GM19238 (cell line): ENCODE measurements at regions not wholly inside any gene's neighbourhood (a gene's known extent, or its start where the extent isn't known, plus 50 kb on each side); places are given as distances from the start of the nearest gene placed in this dataset.
"Not testable (repeated sequence)": the region's sequence is repeated elsewhere in the genome, so short reads cannot be mapped to it uniquely, and the experiment has no call there.

Experiments
- DNase-seq: peaks from one replicate; pipeline ENCODE4 v3.0.0; 2011; ENCODE audit warnings: low spot score; ENCODE audit not compliant: insufficient read length

DNA sequence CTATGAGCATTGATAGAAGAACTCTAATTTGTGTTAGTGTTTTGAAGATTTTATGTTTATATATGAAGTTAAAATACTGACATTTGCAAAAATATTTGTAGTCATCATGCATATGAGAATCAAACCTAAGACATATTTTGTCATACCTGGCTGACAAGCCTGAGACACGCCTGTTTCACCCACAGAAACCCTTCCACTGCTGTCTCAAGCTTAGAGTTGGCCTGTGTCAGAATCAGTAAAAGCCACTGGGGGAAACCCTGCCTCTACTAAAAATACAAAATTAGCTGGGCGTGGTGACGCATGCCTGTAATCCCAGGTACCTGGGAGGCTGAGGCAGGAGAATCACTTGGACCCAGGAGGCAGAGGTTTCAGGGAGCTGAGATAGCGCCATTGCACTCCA, 218.0 kb upstream of the C1QTNF3 start:
- not testable (repeated sequence) for DNase-seq

DNA sequence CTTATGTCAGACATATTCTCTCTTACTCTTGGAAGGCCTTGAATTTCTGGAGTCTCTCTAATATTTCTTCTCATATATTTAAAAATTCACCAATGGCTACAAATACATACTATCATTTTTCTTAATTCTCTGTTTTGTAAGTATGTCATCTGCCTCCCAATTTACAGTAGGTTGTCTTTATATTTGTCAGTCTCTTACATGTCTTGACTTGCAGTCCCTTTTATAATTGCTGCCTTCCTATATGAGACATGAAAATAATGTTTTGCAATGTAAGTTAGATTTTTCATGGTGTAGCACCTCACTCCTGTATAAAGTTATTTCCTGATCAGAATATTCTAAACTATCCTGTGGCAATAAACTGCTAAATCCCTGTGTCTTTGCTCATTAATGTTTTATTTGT, 223.1 kb upstream of the C1QTNF3 start:
- not testable (repeated sequence) for DNase-seq

DNA sequence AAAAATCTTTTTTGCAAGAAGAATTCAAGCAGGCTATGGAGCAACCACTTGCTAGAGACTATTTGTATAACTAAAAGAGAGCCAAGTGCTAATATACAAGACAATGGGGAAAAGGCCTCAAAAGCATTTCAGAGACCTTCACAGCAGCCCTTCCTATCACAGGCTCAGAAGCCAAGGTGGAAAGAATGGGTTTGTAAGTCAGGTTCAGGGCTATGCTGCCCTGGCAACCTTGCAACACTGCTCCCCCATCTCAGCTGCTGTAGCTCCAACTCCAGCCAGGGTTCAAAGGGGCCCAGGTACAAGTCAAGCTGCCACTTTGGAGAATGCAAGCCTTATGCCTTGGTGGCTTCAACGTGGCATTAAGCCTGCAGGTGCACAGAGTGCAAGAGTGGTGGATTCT, 253.7 kb upstream of the C1QTNF3 start:
- DNase-seq = not testable (repeated sequence)

DNA sequence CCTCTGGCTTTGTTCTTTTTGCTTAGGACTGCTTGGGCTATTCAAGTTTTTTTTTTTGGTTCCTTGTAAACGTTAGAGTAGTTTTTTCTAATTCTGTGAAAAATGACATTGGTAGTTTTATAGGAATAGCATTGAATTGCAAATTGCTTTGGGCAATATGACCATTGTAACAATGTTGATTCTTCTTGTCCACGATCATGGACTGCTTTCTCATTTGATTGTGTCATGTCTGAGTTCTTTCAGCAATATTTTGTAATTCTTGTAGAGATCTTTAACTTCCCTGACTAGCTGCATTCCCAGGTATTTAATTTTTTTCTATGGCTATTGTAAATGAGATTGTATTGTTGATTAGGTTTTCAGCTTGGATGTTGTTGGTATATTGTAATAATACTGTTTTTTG, 286.2 kb upstream of the C1QTNF3 start:
- not testable (repeated sequence) for DNase-seq

DNA sequence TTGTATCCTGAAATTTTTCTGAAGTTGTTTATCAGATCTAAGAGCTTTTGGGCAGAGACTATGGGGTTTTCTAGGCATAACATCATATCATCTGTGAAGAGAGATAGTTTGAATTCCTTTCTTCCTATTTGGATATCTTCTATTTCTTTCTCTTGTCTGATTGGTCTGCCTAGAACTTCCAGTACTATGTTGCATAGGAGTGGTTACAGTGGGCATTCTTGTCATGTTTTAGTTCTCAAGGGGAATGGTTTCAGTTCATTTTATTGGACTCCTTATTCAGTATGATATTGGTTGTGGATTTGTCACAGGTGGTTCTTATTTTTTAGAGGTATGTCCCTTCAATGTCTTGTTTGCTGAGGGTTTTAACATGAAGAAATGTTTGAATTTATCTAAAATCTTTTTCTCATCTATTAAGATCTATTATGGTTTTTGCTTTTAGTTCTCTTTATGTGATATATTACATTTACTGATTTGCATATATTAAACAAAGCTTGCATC, 286.6 kb upstream of the C1QTNF3 start:
- not testable (repeated sequence) for DNase-seq

DNA sequence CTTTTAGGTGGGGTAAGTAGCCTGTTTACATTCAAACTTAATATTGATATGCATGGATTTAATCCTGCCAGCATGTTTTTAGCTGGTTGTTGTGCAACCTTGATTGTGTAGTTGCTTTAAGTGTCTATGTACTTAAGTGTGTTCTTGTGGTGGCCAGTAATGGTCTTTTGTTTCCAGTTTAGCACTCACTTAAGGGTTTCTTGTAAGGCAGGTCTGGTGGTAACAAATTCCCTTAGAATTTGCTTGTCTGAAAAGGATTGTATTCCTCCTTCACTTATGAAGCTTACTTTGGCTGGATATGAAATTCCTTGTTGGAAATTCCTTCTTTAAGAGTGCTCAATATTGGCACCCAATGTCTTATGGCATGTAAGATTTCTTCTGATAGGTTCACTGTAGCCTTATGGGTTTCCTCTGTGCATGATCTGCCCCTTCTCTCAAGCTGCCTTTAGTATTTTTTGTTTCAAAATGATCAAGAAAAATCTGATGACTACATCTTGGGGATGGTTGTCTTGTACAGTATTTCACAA, 289.0 kb upstream of the C1QTNF3 start:
- not testable (repeated sequence) for DNase-seq

DNA sequence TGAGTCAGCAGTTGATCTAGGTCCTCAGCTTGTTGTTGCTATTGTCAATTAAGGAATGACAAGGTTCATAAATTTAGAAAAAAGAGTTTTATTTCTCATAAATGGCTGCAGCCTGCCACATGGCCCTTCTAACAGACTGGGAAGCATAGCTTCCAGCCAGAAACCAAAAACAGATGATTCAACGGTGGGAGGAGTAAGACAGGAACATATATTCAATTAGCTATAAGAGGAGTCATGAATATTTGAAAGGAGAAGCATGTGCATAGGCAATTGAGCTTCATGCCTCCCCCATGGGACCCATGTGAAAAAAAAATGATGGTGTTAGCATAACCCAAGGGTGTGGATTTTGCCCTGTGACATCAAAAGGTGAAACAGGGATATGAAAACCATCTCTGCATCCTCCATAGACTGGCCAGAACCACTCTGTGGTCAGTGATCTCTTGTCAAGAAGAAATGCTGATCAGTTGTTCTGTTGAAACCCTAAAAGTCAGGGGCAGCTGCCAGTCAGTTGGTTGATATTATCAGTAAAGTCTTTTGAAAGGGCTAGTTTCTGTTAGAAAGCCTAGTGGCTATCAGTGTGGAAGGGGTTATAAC, 296.5 kb upstream of the C1QTNF3 start:
- DNase-seq = not testable (repeated sequence)

DNA sequence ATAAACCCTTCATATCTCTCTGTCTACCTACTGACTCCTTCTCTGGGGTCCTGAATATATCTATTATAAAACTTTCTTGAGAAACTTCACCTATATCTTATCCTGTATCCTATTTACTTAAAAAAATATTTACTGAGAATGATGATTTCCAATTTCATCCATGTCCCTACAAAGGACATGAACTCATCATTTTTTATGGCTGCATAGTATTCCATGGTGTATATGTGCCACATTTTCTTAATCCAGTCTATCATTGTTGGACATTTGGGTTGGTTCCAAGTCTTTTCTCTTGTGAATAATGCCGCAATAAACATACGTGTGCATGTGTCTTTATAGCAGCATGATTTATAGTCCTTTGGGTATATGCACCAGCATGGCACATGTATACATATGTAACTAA, 301.7 kb upstream of the RAI14 start:
- DNase-seq = not testable (repeated sequence)

DNA sequence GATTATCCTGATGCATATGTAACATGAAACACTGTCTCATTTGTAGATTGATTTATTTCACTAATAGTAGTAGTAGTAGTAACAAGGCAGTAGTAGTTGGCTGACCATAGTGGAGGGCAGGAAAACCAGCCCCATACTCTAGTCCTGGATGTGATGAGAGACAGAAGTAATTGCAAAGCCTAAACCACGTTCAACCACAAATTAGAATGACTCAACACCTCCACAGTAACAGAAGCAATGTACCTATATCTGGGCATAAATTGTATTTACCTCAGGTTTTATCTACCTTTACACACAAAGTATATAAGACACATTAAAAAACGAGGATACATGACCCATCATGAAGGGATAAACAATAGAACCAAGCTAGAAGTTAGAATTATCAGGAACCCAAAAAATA, 284.7 kb upstream of the RAI14 start:
- not testable (repeated sequence) for DNase-seq

DNA sequence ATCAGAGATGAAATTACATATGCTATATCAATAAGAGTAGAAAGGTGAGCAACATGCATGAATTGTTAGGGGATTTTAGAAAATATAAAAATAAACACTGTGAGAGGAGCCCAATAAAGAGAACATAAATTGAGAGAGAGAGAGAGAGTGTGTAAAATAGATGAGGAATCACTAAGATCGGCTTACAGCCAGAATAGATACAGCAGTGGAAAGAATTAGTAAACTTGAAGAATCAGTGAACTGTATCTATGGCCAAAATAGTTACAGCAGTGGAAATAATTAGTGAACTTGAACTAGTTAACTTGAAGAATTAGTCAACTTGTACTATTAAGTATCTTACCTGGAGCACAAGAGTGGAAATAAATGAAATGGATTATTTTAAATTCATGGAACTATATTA, 284.3 kb upstream of the RAI14 start:
- DNase-seq = not testable (repeated sequence)

DNA sequence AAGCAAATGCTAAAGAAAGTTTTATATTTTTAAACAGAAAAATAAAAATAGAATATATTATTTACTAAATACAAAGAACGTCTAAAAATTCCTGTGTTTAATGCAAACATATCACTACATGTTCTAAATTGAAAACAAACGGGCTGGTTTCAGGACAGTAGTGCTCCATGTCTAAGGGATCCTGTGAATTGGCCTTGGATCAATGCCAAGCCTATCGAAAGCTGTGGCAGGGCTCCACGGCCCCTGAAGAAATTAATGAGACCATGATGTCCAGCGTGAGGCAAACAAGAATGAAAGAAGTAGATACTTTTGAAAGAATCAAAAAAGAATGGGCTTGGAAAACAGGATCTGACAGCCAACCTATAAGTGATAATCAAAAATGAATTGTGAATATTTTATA, 283.4 kb upstream of the RAI14 start:
- DNase-seq = not testable (repeated sequence)

DNA sequence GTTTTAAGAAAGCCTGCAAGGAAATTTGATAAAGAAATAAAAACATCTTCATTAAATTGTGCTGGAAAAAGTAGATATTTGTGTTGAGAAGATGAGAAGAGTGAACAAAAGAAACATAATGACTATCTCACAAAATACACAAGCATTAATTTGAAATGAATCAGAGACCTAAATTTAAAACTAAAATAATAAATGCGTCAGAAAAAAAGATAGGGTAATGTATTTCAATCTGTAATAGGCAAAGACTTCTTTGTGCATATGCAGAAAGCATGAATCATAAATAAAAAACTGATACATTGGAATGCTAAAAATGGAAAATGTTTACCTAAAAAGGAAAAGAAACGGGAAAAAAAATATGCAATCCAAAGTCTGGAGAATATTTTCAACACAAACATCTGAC, 278.5 kb upstream of the RAI14 start:
- DNase-seq = not testable (repeated sequence)

DNA sequence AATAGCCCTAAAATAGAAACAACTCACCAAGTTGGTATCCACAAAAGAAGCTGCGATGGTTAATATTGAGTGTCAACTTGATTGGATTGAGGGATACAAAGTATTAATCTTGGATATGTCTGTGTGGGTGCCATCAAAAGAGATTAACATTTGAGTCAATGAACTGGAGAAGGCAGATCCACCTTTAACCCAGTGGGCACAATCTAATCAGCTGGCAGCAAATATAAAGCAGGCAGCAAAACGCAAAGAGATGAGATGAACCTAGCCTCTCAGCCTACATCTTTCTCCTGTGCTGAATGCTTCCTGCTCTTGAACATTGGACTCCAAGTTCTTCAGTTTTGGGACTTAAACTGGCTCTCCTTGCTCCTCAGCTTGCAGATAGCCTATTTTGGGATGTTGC, 277.6 kb upstream of the RAI14 start:
- not testable (repeated sequence) for DNase-seq

DNA sequence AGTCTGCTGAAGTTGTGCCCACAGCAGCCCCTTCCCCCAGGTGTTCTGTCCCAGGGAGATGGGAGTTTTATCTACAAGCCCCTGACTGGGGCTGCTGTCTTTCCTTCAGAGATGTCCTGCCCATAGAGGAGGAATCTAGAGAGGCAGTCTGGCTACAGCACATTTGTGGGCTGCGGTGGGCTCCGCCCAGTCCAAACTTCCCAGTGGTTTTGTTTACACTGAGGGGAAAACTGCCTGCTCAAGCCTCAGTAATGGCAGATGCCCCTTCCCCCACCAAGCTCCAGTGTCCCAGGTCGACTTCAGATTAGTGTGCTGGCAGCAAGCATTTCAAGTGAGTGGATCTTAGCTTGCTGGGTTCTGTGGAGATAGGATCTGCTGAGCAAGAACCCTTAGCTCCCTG, 267.4 kb upstream of the RAI14 start:
- DNase-seq = not testable (repeated sequence)

DNA sequence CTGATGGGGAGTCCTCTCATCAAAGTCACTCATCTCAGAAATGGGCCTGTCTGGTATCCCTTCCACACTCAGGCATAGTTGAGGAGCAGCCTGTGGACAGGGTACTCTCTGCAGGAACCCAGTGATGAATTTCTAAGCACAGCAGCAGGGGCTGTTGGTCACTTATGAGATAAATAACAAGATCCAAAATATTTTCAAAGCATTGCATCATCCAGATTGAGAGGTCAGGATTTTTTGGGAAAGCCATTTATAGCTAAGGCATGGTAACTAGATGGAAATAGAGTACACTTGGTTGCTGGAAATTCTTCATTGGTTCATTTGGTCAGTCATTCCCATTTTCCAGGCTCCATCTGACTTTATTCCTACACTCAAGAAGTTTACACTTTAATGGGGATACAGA, 246.8 kb upstream of the RAI14 start:
- no peak for DNase-seq

DNA sequence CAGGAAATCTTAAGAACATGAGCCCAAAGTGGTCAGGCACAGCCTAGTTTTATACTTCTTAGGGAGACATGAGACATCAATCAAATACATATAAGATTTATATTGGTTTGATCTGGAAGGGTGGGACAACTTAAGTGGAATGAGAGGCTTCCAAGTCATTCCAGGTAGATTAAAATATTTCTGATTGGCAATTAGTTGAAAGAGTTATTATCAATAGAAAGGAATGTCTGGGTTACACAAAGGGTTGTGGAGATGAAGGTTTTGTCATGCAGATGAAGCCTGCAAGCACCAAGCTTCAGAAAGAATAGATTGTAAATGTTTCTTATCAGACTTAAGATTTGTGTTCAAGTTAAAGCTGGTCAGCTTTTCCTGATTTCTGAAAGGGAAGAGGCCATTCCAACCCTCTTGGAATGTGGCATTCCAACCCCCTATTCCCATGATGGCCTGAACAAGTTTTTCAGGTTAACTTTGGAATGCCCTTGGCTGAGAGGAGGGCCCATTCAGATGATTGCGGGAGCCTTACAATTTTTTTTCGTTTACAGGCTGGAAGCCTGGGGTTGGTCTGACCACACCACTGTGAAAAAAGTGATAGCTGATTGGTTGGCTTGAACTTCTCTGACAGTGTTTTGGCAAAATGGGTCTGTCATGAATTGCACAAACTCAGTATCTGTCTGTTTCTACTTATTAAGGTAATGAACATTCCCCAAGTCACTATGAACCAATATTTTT, 245.6 kb upstream of the RAI14 start:
- DNase-seq = no peak

DNA sequence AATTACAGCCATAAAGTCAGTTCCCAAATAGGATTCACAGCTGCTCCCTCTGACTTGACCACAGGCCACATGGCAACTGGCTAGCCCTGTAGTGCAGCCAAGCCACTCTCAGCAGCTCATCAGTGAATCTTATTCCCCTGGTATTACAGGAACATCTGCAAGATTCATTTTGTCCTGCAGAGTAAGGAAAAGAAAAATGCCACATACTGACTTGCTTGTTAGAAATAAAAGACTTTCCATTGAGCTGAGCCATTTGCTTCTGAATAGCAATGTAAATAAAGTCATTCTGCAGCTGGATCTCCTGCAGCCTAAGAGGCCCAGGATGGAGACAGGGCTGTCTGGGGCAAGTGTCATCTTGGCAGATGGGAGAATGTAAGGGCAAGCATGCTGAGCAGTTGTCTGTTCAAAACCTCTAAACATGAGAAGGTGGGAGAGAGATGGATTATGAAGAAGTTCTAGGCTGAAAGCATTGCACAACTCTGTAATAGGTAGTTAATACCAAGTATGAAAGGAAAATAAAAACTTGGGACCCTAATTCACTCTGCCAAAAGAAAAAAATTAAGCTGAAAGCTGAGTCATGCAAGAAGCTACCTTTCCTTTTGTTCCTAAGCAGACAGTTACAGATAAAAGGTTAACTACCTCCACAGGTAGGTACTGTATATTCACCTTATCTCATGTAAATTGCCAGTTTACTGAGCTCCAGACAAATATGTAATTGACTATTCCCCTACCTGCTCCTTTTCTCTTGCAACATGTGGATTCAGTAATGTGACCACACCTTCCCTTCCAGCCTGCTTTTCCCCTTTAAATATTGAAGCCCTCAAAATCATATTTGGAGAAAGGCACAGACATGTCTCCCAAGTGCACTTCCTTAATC, 244.4 kb upstream of the RAI14 start:
- no peak for DNase-seq

DNA sequence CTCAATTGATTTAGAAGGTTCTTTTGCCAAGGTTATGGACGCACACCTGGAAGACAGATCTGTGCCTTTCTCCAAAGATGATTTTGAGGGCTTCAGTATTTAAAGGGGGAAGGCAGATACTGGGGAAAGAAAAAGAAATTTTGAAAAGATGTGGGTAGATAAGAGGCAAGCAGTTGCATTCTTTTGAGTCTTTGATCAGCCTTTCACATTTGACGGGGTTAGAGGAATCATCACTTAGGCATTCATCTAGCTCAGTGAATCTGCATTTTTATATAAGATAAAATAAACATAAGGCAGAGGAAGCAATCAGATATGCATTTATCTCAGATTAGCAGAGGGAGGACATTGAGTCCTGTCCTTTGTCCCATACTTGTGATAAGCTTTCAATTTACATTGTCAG, 243.4 kb upstream of the RAI14 start:
- DNase-seq = no peak

DNA sequence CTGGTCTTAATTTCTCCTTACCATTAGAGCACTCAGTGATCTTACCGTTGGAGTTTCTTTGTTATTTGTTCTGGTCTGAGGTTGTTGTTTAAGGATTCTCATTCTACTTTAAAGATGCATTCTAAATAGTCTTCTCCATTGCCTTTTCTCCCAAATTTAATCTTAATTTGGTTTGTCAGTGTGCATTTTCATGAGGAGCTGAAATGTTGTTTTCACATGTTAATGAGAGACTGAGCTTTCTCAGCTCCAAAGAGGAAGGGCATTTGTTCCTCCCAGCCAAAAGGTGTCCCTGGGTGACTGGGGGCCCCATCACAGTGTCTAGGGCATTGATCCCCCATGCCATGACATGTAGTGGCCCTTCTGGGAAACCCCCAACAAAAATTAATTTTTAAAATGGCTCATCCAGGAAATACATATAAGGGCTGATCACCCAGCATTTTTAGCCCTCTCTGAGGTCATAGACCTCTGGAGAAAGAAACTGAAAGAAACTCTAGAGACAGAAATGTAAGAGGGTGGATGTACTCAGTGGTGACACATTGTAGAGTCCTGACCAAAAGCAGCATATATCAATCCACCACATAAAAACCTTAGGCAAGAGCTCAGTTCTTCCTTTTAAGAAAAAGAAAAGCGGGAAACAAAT, 240.4 kb upstream of the RAI14 start:
- DNase-seq = peak; percentile 17

DNA sequence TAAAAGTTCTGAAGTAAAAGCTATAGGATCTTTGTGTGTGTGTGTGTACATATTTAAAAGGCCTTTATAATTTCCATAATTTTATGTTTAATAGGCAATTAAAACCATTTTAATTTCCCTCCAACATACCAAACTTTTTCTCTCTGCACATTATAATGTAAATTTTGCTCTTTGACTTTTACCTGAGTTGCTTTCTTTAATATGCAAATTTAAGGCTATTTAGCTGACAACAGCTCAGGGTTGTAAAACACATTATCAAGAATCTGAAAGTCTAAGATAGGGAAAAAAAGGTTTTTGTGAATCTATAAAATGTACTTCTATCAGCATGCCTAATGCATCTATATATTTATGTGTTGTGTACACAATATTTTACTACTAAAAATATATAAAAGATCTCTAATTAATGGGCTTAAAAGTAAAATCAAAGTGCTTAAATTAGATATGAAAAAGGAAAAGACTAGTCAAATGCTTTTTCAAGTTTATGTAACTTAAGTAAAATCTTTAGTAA, 239.6 kb upstream of the RAI14 start:
- DNase-seq = no peak

DNA sequence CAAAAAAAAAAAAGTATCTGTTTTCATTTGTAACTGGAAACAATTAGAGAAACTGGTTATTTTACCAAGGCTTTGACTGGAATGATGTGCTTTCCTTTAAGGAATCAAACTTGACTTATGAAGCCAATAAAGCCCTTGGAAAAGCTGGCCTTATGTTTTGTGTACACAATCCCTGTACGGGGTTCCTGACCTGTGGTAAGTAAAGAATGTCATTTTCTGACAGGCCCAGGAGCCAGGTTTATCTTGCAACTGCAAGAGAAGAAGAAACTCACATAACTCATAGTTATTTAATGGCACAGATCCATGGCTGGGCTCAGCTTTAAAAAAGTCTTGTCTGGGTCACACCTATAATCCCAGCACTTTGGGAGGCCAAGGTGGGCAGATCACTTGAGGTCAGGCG, 235.9 kb upstream of the RAI14 start:
- DNase-seq = not testable (repeated sequence)
